ENCODE measurements at regions not wholly inside any gene's neighbourhood (a gene's known extent, or its start where the extent isn't known, plus 50 kb on each side); places are given as distances from the start of the nearest gene placed in this dataset.

GRCh38 chr2:180473456-180473855 lies 466.4 kb upstream of the CWC22 start:
- no peaks in the 10 kb centered on the region for H3K27me3 ChIP-seq
- no peaks in the 10 kb centered on the region for H3K36me3 ChIP-seq
- H3K9me3 ChIP-seq, result no peaks in the 10 kb centered on the region
- TF ChIP-seq POLR2A (IDR thresholded peaks at IDR 0.05) (no peak), CTCF (IDR thresholded peaks at IDR 0.05) (no peak)
- H3K4me1 ChIP-seq, result no peaks in the 10 kb centered on the region
- intact Hi-C loops (cut with DNase I), result no loop called here
- no peak overlapping the region for H3K27ac ChIP-seq
- 56 to 75% methylated on average over 1 of the region's 1 CpG for WGBS, 2 donors
- DNase-seq, result no peak
- H3K4me3 ChIP-seq (replicated peaks in 1 of 3), result no peak overlapping the region

GRCh38 chr2:180472133-180472532 lies 465.0 kb upstream of the CWC22 start:
- H3K27ac ChIP-seq, result no peak overlapping the region
- WGBS, 2 donors, result 54 to 57% methylated on average over 1 of the region's 1 CpG
- no peak for DNase-seq
- H3K27me3 ChIP-seq, result no peaks in the 10 kb centered on the region
- H3K4me3 ChIP-seq (replicated peaks in 1 of 3), result no peak overlapping the region
- H3K9me3 ChIP-seq, result no peaks in the 10 kb centered on the region
- intact Hi-C loops (cut with DNase I), result no loop called here
- H3K36me3 ChIP-seq, result no peaks in the 10 kb centered on the region
- H3K4me1 ChIP-seq, result no peaks in the 10 kb centered on the region
- TF ChIP-seq POLR2A (IDR thresholded peaks at IDR 0.05) (no peak), CTCF (IDR thresholded peaks at IDR 0.05) (no peak)

GRCh38 chr2:180463608-180464007 lies 456.5 kb upstream of the CWC22 start:
- H3K27ac ChIP-seq, result no peak overlapping the region
- intact Hi-C loops (cut with DNase I), result no loop called here
- H3K27me3 ChIP-seq, result no peaks in the 10 kb centered on the region
- DNase-seq, result no peak
- TF ChIP-seq CTCF (IDR thresholded peaks at IDR 0.05) (no peak), POLR2A (IDR thresholded peaks at IDR 0.05) (no peak)
- H3K4me1 ChIP-seq, result no peaks in the 10 kb centered on the region
- H3K4me3 ChIP-seq (replicated peaks in 1 of 3), result no peak overlapping the region
- H3K36me3 ChIP-seq, result no peaks in the 10 kb centered on the region
- no peaks in the 10 kb centered on the region for H3K9me3 ChIP-seq

GRCh38 chr2:180461761-180462160 lies 454.7 kb upstream of the CWC22 start:
- Histone ChIP-seq H3K27ac (no peak overlapping the region), H3K4me3 (replicated peaks in 1 of 3) (no peak overlapping the region), H3K4me1 (no peaks in the 10 kb centered on the region), H3K36me3 (no peaks in the 10 kb centered on the region), H3K27me3 (no peaks in the 10 kb centered on the region), H3K9me3 (no peaks in the 10 kb centered on the region)
- TF ChIP-seq POLR2A (IDR thresholded peaks at IDR 0.05) (no peak), CTCF (IDR thresholded peaks at IDR 0.05) (no peak)
- intact Hi-C loops (cut with DNase I), result no loop called here
- WGBS, 2 donors, result 87 to 91% methylated on average over 3 of the region's 3 CpGs
- no peak for DNase-seq

GRCh38 chr2:180456801-180457200 lies 449.7 kb upstream of the CWC22 start:
- Histone ChIP-seq H3K36me3 (no peaks in the 10 kb centered on the region), H3K9me3 (no peaks in the 10 kb centered on the region), H3K4me1 (no peaks in the 10 kb centered on the region), H3K4me3 (replicated peaks in 1 of 3) (no peak overlapping the region), H3K27ac (no peak overlapping the region), H3K27me3 (no peaks in the 10 kb centered on the region)
- WGBS, 2 donors, result 82% methylated on average over 3 of the region's 3 CpGs
- intact Hi-C loops (cut with DNase I), result no loop called here
- DNase-seq, result no peak
- TF ChIP-seq CTCF (IDR thresholded peaks at IDR 0.05) (no peak), POLR2A (IDR thresholded peaks at IDR 0.05) (no peak)
